ENCODE measurements at regions not wholly inside any gene's neighbourhood (a gene's known extent, or its start where the extent isn't known, plus 50 kb on each side); places are given as distances from the start of the nearest gene placed in this dataset.

DNA sequence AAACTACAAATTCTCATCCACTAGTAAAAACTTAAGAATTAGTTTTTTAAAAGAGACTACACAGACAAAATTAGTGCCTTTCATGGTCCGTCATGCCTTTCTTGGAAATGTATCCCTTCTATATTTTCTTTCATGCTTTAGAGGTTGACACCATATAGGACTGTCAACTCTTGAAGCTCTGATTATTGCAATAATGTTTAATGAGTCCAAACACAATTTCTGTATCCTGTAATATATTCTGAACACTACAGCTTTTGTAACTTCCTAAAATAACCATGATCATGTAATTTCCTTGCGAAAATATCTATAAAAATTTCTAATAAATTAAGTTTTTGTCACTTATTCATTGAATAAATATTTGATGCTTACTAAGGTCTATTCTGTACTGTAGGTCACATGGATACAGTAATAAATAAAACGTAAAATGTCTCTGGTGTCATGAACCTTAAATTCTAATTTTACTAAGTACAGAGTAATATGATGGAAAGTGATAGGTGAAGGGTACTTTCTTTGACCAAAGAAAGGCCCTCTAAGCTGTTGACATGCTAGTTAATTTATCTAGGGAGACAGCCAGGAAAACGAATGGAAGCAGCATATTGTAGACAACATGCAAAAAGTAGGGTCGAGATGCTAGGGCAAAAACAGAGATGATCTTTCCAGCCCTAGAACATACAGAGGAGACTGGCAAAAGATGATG is 687.3 kb upstream of the PCDH9 start:
- TF ChIP-seq TCF12 (IDR thresholded peaks at IDR 0.05; ENCODE audit: low read depth), result no peak
- TF ChIP-seq, protein P1, sequence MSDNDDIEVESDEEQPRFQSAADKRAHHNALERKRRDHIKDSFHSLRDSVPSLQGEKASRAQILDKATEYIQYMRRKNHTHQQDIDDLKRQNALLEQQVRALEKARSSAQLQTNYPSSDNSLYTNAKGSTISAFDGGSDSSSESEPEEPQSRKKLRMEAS (IDR thresholded peaks at IDR 0.05), result no peak
- TF ChIP-seq EP300 (IDR thresholded peaks at IDR 0.05; ENCODE audit: borderline replicate concordance), result no peak
- TF ChIP-seq CEBPB (IDR thresholded peaks at IDR 0.05), result no peak
- TF ChIP-seq RAD21 (IDR thresholded peaks at IDR 0.05; ENCODE audit: low read depth), result no peak
- TF ChIP-seq, protein P2, sequence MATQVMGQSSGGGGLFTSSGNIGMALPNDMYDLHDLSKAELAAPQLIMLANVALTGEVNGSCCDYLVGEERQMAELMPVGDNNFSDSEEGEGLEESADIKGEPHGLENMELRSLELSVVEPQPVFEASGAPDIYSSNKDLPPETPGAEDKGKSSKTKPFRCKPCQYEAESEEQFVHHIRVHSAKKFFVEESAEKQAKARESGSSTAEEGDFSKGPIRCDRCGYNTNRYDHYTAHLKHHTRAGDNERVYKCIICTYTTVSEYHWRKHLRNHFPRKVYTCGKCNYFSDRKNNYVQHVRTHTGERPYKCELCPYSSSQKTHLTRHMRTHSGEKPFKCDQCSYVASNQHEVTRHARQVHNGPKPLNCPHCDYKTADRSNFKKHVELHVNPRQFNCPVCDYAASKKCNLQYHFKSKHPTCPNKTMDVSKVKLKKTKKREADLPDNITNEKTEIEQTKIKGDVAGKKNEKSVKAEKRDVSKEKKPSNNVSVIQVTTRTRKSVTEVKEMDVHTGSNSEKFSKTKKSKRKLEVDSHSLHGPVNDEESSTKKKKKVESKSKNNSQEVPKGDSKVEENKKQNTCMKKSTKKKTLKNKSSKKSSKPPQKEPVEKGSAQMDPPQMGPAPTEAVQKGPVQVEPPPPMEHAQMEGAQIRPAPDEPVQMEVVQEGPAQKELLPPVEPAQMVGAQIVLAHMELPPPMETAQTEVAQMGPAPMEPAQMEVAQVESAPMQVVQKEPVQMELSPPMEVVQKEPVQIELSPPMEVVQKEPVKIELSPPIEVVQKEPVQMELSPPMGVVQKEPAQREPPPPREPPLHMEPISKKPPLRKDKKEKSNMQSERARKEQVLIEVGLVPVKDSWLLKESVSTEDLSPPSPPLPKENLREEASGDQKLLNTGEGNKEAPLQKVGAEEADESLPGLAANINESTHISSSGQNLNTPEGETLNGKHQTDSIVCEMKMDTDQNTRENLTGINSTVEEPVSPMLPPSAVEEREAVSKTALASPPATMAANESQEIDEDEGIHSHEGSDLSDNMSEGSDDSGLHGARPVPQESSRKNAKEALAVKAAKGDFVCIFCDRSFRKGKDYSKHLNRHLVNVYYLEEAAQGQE (IDR thresholded peaks at IDR 0.05; ENCODE audit: low read depth), result no peak
- TF ChIP-seq NFIC (IDR thresholded peaks at IDR 0.05), result no peak
- no peak for TF ChIP-seq TAF1 (IDR thresholded peaks at IDR 0.05; ENCODE audit: low read depth)
- TF ChIP-seq TEAD4 (IDR thresholded peaks at IDR 0.05), result no peak
- TF ChIP-seq, protein P3, sequence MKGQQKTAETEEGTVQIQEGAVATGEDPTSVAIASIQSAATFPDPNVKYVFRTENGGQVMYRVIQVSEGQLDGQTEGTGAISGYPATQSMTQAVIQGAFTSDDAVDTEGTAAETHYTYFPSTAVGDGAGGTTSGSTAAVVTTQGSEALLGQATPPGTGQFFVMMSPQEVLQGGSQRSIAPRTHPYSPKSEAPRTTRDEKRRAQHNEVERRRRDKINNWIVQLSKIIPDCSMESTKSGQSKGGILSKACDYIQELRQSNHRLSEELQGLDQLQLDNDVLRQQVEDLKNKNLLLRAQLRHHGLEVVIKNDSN (IDR thresholded peaks at IDR 0.05), result no peak
- TF ChIP-seq CREB1 (IDR thresholded peaks at IDR 0.05; ENCODE audit: low read depth), result no peak
- TF ChIP-seq EGR1 (IDR thresholded peaks at IDR 0.05), result no peak
- TF ChIP-seq ZBTB7A (IDR thresholded peaks at IDR 0.05; ENCODE audit: low read depth), result no peak
- no peak for TF ChIP-seq YY1 (IDR thresholded peaks at IDR 0.05; ENCODE audit: low read depth)
- no peak for TF ChIP-seq FOXM1 (IDR thresholded peaks at IDR 0.05; ENCODE audit: borderline replicate concordance, low read depth)

- TF ChIP-seq CREB1 (IDR thresholded peaks at IDR 0.05; ENCODE audit: low read depth), result no peak
- no peak for TF ChIP-seq FOXM1 (IDR thresholded peaks at IDR 0.05; ENCODE audit: borderline replicate concordance, low read depth)
- no peak for TF ChIP-seq EGR1 (IDR thresholded peaks at IDR 0.05)
- no peak for TF ChIP-seq RAD21 (IDR thresholded peaks at IDR 0.05; ENCODE audit: low read depth)
- TF ChIP-seq, protein P1 (IDR thresholded peaks at IDR 0.05), result no peak
- no peak for TF ChIP-seq CEBPB (IDR thresholded peaks at IDR 0.05)
- no peak for TF ChIP-seq NFIC (IDR thresholded peaks at IDR 0.05)
- TF ChIP-seq TEAD4 (IDR thresholded peaks at IDR 0.05), result no peak
- TF ChIP-seq TCF12 (IDR thresholded peaks at IDR 0.05; ENCODE audit: low read depth), result no peak
- no peak for TF ChIP-seq EP300 (IDR thresholded peaks at IDR 0.05; ENCODE audit: borderline replicate concordance)
- TF ChIP-seq TAF1 (IDR thresholded peaks at IDR 0.05; ENCODE audit: low read depth), result no peak
- TF ChIP-seq, protein P3 (IDR thresholded peaks at IDR 0.05), result no peak
- no peak for TF ChIP-seq YY1 (IDR thresholded peaks at IDR 0.05; ENCODE audit: low read depth)
- TF ChIP-seq, protein P2 (IDR thresholded peaks at IDR 0.05; ENCODE audit: low read depth), result no peak
- TF ChIP-seq ZBTB7A (IDR thresholded peaks at IDR 0.05; ENCODE audit: low read depth), result no peak
Observed at GRCh38 chr13:67916650-67917049, 686.5 kb upstream of the PCDH9 start.

GRCh38 chr13:67914535-67914934 is 684.4 kb upstream of the PCDH9 start:
- TF ChIP-seq ZBTB7A (IDR thresholded peaks at IDR 0.05; ENCODE audit: low read depth) (no peak), NFIC (IDR thresholded peaks at IDR 0.05) (no peak), CREB1 (IDR thresholded peaks at IDR 0.05; ENCODE audit: low read depth) (no peak), EGR1 (IDR thresholded peaks at IDR 0.05) (no peak), CEBPB (IDR thresholded peaks at IDR 0.05) (no peak), TAF1 (IDR thresholded peaks at IDR 0.05; ENCODE audit: low read depth) (no peak), TCF12 (IDR thresholded peaks at IDR 0.05; ENCODE audit: low read depth) (no peak), RAD21 (IDR thresholded peaks at IDR 0.05; ENCODE audit: low read depth) (no peak), FOXM1 (IDR thresholded peaks at IDR 0.05; ENCODE audit: borderline replicate concordance, low read depth) (no peak)
- TF ChIP-seq, protein P3 (IDR thresholded peaks at IDR 0.05), result no peak
- TF ChIP-seq, protein P1 (IDR thresholded peaks at IDR 0.05), result no peak

- no peak for TF ChIP-seq TCF12 (IDR thresholded peaks at IDR 0.05; ENCODE audit: low read depth)
- TF ChIP-seq CEBPB (IDR thresholded peaks at IDR 0.05), result no peak
- no peak for TF ChIP-seq TAF1 (IDR thresholded peaks at IDR 0.05; ENCODE audit: low read depth)
- no peak for TF ChIP-seq FOXM1 (IDR thresholded peaks at IDR 0.05; ENCODE audit: borderline replicate concordance, low read depth)
- TF ChIP-seq, protein P2 (IDR thresholded peaks at IDR 0.05; ENCODE audit: low read depth), result no peak
- no peak for TF ChIP-seq EP300 (IDR thresholded peaks at IDR 0.05; ENCODE audit: borderline replicate concordance)
- no peak for TF ChIP-seq EGR1 (IDR thresholded peaks at IDR 0.05)
- TF ChIP-seq RAD21 (IDR thresholded peaks at IDR 0.05; ENCODE audit: low read depth), result no peak
- no peak for TF ChIP-seq CREB1 (IDR thresholded peaks at IDR 0.05; ENCODE audit: low read depth)
- TF ChIP-seq TEAD4 (IDR thresholded peaks at IDR 0.05), result no peak
- TF ChIP-seq, protein P1 (IDR thresholded peaks at IDR 0.05), result no peak
- no peak for TF ChIP-seq ZBTB7A (IDR thresholded peaks at IDR 0.05; ENCODE audit: low read depth)
- TF ChIP-seq NFIC (IDR thresholded peaks at IDR 0.05), result no peak
Observed at GRCh38 chr13:67880916-67881315, 650.8 kb upstream of the PCDH9 start.
